ENCODE measurements at regions not wholly inside any gene's neighbourhood (a gene's known extent, or its start where the extent isn't known, plus 50 kb on each side); places are given as distances from the start of the nearest gene placed in this dataset.

DNA sequence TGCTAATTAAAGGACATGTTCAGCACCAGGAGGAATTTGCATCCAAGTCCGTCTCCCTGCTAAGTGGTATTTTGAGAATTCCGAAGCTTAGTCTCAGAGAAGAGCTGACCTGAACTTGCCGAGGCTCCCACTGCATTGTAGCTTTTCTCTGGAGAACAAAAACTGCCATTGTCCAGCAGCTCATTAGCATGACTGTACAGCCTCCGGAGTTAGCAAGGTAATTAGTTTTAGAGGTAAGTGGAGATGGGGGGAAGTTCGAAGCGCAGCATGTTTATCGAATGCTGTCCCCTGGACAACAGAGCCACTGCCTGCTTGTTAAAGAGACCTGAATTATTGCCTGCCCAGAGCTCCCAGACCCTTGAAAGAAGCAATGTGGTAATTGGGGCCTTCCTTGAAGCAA, 160.3 kb upstream of the PELI2 start:
- Histone ChIP-seq H3K27me3 (replicated peaks; ENCODE audit: control insufficient read depth, insufficient read depth, low read length) (no peaks in the 10 kb centered on the region), H3K36me3 (ENCODE audit: control insufficient read depth, insufficient read depth, low read length) (no peaks in the 10 kb centered on the region), H3K4me3 (ENCODE audit: low read depth, low read length) (no peak overlapping the region), H3K4me1 (no peaks in the 10 kb centered on the region), H3K9me3 (no peaks in the 10 kb centered on the region)
- intact Hi-C loops (cut with micrococcal nuclease; ENCODE audit: unreplicated experiment) = no loop called here
- Mint-ChIP-seq H3K9me3 (ENCODE audit: unreplicated experiment) (no peaks in the 10 kb centered on the region), H3K4me1 (ENCODE audit: low read depth, unreplicated experiment) (no peaks in the 10 kb centered on the region), H3K36me3 (ENCODE audit: insufficient read depth, unreplicated experiment) (no peaks in the 10 kb centered on the region), H3K27me3 (ENCODE audit: insufficient read depth, unreplicated experiment) (peaks cover 3% of the 10 kb centered on the region), H3K4me3 (ENCODE audit: unreplicated experiment) (no peak overlapping the region), H3K27ac (ENCODE audit: unreplicated experiment) (no peak overlapping the region)
- ChIA-PET POLR2A (no interaction called here), CTCF (no interaction called here)
- TF ChIP-seq, protein P1, sequence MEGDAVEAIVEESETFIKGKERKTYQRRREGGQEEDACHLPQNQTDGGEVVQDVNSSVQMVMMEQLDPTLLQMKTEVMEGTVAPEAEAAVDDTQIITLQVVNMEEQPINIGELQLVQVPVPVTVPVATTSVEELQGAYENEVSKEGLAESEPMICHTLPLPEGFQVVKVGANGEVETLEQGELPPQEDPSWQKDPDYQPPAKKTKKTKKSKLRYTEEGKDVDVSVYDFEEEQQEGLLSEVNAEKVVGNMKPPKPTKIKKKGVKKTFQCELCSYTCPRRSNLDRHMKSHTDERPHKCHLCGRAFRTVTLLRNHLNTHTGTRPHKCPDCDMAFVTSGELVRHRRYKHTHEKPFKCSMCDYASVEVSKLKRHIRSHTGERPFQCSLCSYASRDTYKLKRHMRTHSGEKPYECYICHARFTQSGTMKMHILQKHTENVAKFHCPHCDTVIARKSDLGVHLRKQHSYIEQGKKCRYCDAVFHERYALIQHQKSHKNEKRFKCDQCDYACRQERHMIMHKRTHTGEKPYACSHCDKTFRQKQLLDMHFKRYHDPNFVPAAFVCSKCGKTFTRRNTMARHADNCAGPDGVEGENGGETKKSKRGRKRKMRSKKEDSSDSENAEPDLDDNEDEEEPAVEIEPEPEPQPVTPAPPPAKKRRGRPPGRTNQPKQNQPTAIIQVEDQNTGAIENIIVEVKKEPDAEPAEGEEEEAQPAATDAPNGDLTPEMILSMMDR (IDR thresholded peaks at IDR 0.05; ENCODE audit: insufficient read depth in 1 of 2, low read depth in 1 of 2, low read length in 1 of 2, severe bottlenecking in 1 of 2, unreplicated experiment in 1 of 2) = no peak
- no TSS peak for BruUV-seq (replicated peaks)
- DNase-seq = no peak

DNA sequence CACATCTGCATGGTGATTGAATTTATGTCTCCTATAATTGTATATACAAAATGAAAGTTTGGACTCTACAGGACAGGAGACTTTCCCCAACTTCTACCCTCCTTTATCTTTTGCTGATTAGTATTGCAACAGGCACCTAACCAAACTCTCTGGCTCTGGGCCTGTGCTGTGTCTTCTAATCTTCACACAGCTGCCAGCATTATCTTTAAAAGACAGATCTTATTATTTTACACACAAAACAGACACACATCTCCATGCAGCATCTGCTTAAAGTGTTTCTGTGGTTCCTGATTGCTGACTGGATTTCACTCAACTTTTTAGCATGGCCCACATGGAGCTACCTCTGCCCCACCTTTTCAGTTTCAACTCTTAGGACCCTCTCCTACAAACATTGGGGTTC, 154.9 kb upstream of the PELI2 start:
- Mint-ChIP-seq H3K9me3 (ENCODE audit: unreplicated experiment) (no peaks in the 10 kb centered on the region), H3K4me3 (ENCODE audit: unreplicated experiment) (no peak overlapping the region), H3K27me3 (ENCODE audit: insufficient read depth, unreplicated experiment) (peaks cover 3% of the 10 kb centered on the region), H3K27ac (ENCODE audit: unreplicated experiment) (no peak overlapping the region), H3K36me3 (ENCODE audit: insufficient read depth, unreplicated experiment) (no peaks in the 10 kb centered on the region), H3K4me1 (ENCODE audit: low read depth, unreplicated experiment) (no peaks in the 10 kb centered on the region)
- Histone ChIP-seq H3K4me1 (no peaks in the 10 kb centered on the region), H3K27me3 (replicated peaks; ENCODE audit: control insufficient read depth, insufficient read depth, low read length) (no peaks in the 10 kb centered on the region), H3K36me3 (ENCODE audit: control insufficient read depth, insufficient read depth, low read length) (no peaks in the 10 kb centered on the region), H3K9me3 (no peaks in the 10 kb centered on the region), H3K4me3 (ENCODE audit: low read depth, low read length) (no peak overlapping the region)
- ChIA-PET POLR2A (no interaction called here), CTCF (no interaction called here)
- no peak for DNase-seq
- BruUV-seq (replicated peaks) = no TSS peak
- intact Hi-C loops (cut with micrococcal nuclease; ENCODE audit: unreplicated experiment) = no loop called here
- TF ChIP-seq, protein P1 (IDR thresholded peaks at IDR 0.05; ENCODE audit: insufficient read depth in 1 of 2, low read depth in 1 of 2, low read length in 1 of 2, severe bottlenecking in 1 of 2, unreplicated experiment in 1 of 2) = no peak

DNA sequence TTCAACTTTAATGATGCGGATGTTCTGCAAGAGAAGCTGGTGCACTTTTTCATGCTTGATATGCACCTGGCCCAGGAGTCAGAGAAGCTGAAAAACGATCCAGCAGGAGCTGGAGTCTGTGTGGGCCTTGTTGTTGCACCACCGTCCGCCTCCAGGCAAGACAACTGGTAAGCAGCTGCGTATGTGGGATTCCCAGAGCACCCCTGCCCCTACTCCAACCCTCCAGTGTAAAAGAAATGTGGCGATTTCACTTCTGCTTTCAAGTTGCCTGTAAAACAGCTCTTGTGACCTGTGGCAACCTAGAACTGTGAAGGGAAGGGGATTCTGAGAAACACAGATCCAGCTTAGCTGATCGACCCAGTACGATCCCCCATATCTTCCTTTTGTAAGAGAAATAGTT, 154.1 kb upstream of the PELI2 start:
- ChIA-PET CTCF (no interaction called here), POLR2A (no interaction called here)
- Histone ChIP-seq H3K4me3 (ENCODE audit: low read depth, low read length) (no peak overlapping the region), H3K27me3 (replicated peaks; ENCODE audit: control insufficient read depth, insufficient read depth, low read length) (no peaks in the 10 kb centered on the region), H3K9me3 (no peaks in the 10 kb centered on the region), H3K36me3 (ENCODE audit: control insufficient read depth, insufficient read depth, low read length) (no peaks in the 10 kb centered on the region), H3K4me1 (no peaks in the 10 kb centered on the region)
- TF ChIP-seq, protein P1 (IDR thresholded peaks at IDR 0.05; ENCODE audit: insufficient read depth in 1 of 2, low read depth in 1 of 2, low read length in 1 of 2, severe bottlenecking in 1 of 2, unreplicated experiment in 1 of 2) = no peak
- Mint-ChIP-seq H3K4me3 (ENCODE audit: unreplicated experiment) (no peak overlapping the region), H3K27me3 (ENCODE audit: insufficient read depth, unreplicated experiment) (peaks cover 3% of the 10 kb centered on the region), H3K36me3 (ENCODE audit: insufficient read depth, unreplicated experiment) (no peaks in the 10 kb centered on the region), H3K27ac (ENCODE audit: unreplicated experiment) (no peak overlapping the region), H3K4me1 (ENCODE audit: low read depth, unreplicated experiment) (no peaks in the 10 kb centered on the region), H3K9me3 (ENCODE audit: unreplicated experiment) (no peaks in the 10 kb centered on the region)
- intact Hi-C loops (cut with micrococcal nuclease; ENCODE audit: unreplicated experiment) = no loop called here
- no TSS peak for BruUV-seq (replicated peaks)
- DNase-seq = no peak
